ENCODE measurements at regions not wholly inside any gene's neighbourhood (a gene's known extent, or its start where the extent isn't known, plus 50 kb on each side); places are given as distances from the start of the nearest gene placed in this dataset.
"Not testable (repeated sequence)": the region's sequence is repeated elsewhere in the genome, so short reads cannot be mapped to it uniquely, and the experiment has no call there.

DNA sequence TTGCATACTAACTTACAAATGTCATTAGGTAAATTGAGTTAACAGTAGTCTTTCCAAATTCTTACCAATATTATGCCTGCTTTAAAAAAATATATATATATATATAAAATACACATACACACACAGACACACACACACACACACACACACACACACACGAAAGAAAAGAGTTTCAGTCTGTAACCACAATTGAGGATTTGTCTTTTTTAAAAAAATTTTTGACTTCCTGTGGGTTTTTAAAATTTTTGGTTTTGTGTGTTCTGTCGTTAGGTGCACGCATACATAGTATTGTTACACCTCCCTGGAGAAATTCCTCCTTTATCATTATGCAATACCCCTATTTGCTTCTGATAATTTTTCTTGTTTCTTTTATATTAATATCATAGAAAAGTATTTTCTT lies 129.3 kb upstream of the LRRC61 start:
- not testable (repeated sequence) for H3K27ac Mint-ChIP-seq

More for the DNA sequence above, 129.3 kb upstream of the LRRC61 start:
- H3K36me3 Mint-ChIP-seq; H3K4me3 Mint-ChIP-seq; H3K9me3 Mint-ChIP-seq; H3K27me3 Mint-ChIP-seq (ENCODE audit: low read depth in 3 of 3); H3K4me1 Mint-ChIP-seq: not testable (repeated sequence)
- DNase-seq: peak in 1 of 3 donors; percentile 0

All from immature natural killer cell (primary cell).